GM12891 (cell line): ENCODE measurements at regions not wholly inside any gene's neighbourhood (a gene's known extent, or its start where the extent isn't known, plus 50 kb on each side); places are given as distances from the start of the nearest gene placed in this dataset.

Source experiments
- DNase-seq: peaks from one replicate; pipeline ENCODE4 v3.0.0; 2011; ENCODE audit warnings: low spot score; ENCODE audit not compliant: insufficient read length
- FAIRE-seq: peaks from 2 replicates; lab custom pipeline; 2011; peaks lifted over from hg19 to GRCh38; lab: Jason Lieb, UNC
- PAX5 ChIP-seq: IDR thresholded peaks from 2 replicates; pipeline ENCODE4 v1.6.1; 2011; ENCODE audit warnings: low read length, moderate library complexity, mild to moderate bottlenecking; ENCODE audit not compliant: insufficient read depth, severe bottlenecking
- POLR2A ChIP-seq: IDR thresholded peaks from 2 replicates; pipeline ENCODE4 v1.6.1; 2011; ENCODE audit warnings: low read depth, low read length, control low read depth
- POLR2AphosphoS5 ChIP-seq: IDR thresholded peaks from 2 replicates; pipeline ENCODE4 v1.6.1; 2011; ENCODE audit warnings: low read depth, low read length, control low read depth
- POU2F2 ChIP-seq: IDR thresholded peaks from 2 replicates; pipeline ENCODE4 v1.6.1; 2011; ENCODE audit warnings: low read depth, mild to moderate bottlenecking, control low read depth, low read length, moderate library complexity
- SPI1 ChIP-seq: IDR thresholded peaks from 2 replicates; pipeline ENCODE4 v1.6.1; 2011; ENCODE audit warnings: low read depth, low read length, control low read depth
- TAF1 ChIP-seq: IDR thresholded peaks from 2 replicates; pipeline ENCODE4 v1.6.1; 2011; ENCODE audit warnings: low read depth, low read length, control low read depth

GRCh38 chr10:2122431-2123124, 385.3 kb upstream of the ADARB2 start:
- FAIRE-seq (no peak), DNase-seq (no peak)
- TF ChIP-seq TAF1 (no peak), POLR2AphosphoS5 (no peak), SPI1 (no peak), POU2F2 (no peak), POLR2A (no peak), PAX5 (no peak)

- TF ChIP-seq POLR2A (no peak), SPI1 (no peak), POLR2AphosphoS5 (no peak), POU2F2 (no peak), TAF1 (no peak), PAX5 (no peak)
- DNase-seq (no peak), FAIRE-seq (no peak)
Observed at GRCh38 chr10:2121929-2122328, 384.6 kb upstream of the ADARB2 start.

- DNase-seq (no peak), FAIRE-seq (no peak)
- TF ChIP-seq TAF1 (no peak), SPI1 (no peak), POLR2AphosphoS5 (no peak), POU2F2 (no peak), POLR2A (no peak), PAX5 (no peak)
Observed at GRCh38 chr10:2121315-2121714, 384.0 kb upstream of the ADARB2 start.

GRCh38 chr10:2120746-2121145, 383.4 kb upstream of the ADARB2 start:
- FAIRE-seq (no peak), DNase-seq (no peak)
- TF ChIP-seq PAX5 (no peak), POLR2AphosphoS5 (no peak), POU2F2 (no peak), SPI1 (no peak), POLR2A (no peak), TAF1 (no peak)

- DNase-seq = no peak
- TF ChIP-seq POLR2A (no peak), PAX5 (no peak), TAF1 (no peak), SPI1 (no peak), POLR2AphosphoS5 (no peak), POU2F2 (no peak)
- FAIRE-seq = no peak
Observed at GRCh38 chr10:2119316-2119715, 382.0 kb upstream of the ADARB2 start.

- TF ChIP-seq PAX5 (no peak), SPI1 (no peak), POLR2A (no peak), POLR2AphosphoS5 (no peak), TAF1 (no peak), POU2F2 (no peak)
- FAIRE-seq (no peak), DNase-seq (no peak)
Observed at GRCh38 chr10:2118201-2118600, 380.9 kb upstream of the ADARB2 start.

- no peak for FAIRE-seq
- no peak for DNase-seq
Observed at GRCh38 chr10:2117641-2118040, 380.3 kb upstream of the ADARB2 start.

GRCh38 chr10:2111965-2112364, 374.6 kb upstream of the ADARB2 start:
- FAIRE-seq (no peak), DNase-seq (no peak)
- TF ChIP-seq POLR2AphosphoS5 (no peak), POLR2A (no peak), POU2F2 (no peak), SPI1 (no peak), TAF1 (no peak), PAX5 (no peak)

More at GRCh38 chr10:2117641-2118040, 380.3 kb upstream of the ADARB2 start:
- no peak for TF ChIP-seq SPI1

- DNase-seq (no peak), FAIRE-seq (no peak)
- no peak for TF ChIP-seq POLR2AphosphoS5
Observed at GRCh38 chr10:2108496-2108895, 371.2 kb upstream of the ADARB2 start.

- DNase-seq = no peak
- no peak for FAIRE-seq
- TF ChIP-seq POLR2A = no peak
- no peak for TF ChIP-seq SPI1
- no peak for TF ChIP-seq POLR2AphosphoS5
- TF ChIP-seq POU2F2 = no peak
- no peak for TF ChIP-seq TAF1
- TF ChIP-seq PAX5 = no peak
Observed at GRCh38 chr10:2106641-2107040, 369.3 kb upstream of the ADARB2 start.
